GM21515 (cell line): ENCODE measurements at regions not wholly inside any gene's neighbourhood (a gene's known extent, or its start where the extent isn't known, plus 50 kb on each side); places are given as distances from the start of the nearest gene placed in this dataset.

ENCODE experiments used
- ATAC-seq: cut with Tn5 transposase; IDR thresholded peaks from one replicate; pipeline ENCODE4 v1.9.1; 2021; ENCODE audit not compliant: unreplicated experiment

- ATAC-seq = no peak
Observed at GRCh38 chr5:8238080-8238479, 369.1 kb downstream of the MTRR start.

GRCh38 chr5:8239198-8239597 lies 370.2 kb downstream of the MTRR start:
- ATAC-seq = no peak

GRCh38 chr5:8239646-8240045 lies 370.7 kb downstream of the MTRR start:
- no peak for ATAC-seq

GRCh38 chr5:8241076-8241475 lies 372.1 kb downstream of the MTRR start:
- ATAC-seq = no peak

- no peak for ATAC-seq
Observed at GRCh38 chr5:8241558-8241957, 372.6 kb downstream of the MTRR start.

- no peak for ATAC-seq
Observed at GRCh38 chr5:8247049-8247899, 378.3 kb downstream of the MTRR start.

GRCh38 chr5:8253376-8253775 lies 384.4 kb downstream of the MTRR start:
- no peak for ATAC-seq

GRCh38 chr5:8254674-8255073 lies 385.7 kb downstream of the MTRR start:
- ATAC-seq = no peak

- no peak for ATAC-seq
Observed at GRCh38 chr5:8258801-8259200, 389.9 kb downstream of the MTRR start.

GRCh38 chr5:8270246-8270645 lies 401.3 kb downstream of the MTRR start:
- ATAC-seq = no peak

- ATAC-seq = no peak
Observed at GRCh38 chr5:8280711-8281363, 411.9 kb downstream of the MTRR start.

GRCh38 chr5:8288334-8288733 lies 419.4 kb downstream of the MTRR start:
- no peak for ATAC-seq

- ATAC-seq = no peak
Observed at GRCh38 chr5:8288897-8289516, 420.1 kb downstream of the MTRR start.

- ATAC-seq = no peak
Observed at GRCh38 chr5:8289779-8290178, 420.8 kb downstream of the MTRR start.

- no peak for ATAC-seq
Observed at GRCh38 chr5:8290721-8291120, 421.8 kb downstream of the MTRR start.

GRCh38 chr5:8291641-8292040 lies 422.7 kb downstream of the MTRR start:
- no peak for ATAC-seq

- ATAC-seq = no peak
Observed at GRCh38 chr5:8295141-8295540, 426.2 kb downstream of the MTRR start.

GRCh38 chr5:8299716-8300115 lies 430.8 kb downstream of the MTRR start:
- no peak for ATAC-seq

GRCh38 chr5:8304341-8304740 lies 435.4 kb downstream of the MTRR start:
- ATAC-seq = no peak

GRCh38 chr5:8306288-8306896 lies 437.4 kb downstream of the MTRR start:
- no peak for ATAC-seq

GRCh38 chr5:8314965-8315364 lies 446.0 kb downstream of the MTRR start:
- no peak for ATAC-seq
